ENCODE measurements at regions not wholly inside any gene's neighbourhood (a gene's known extent, or its start where the extent isn't known, plus 50 kb on each side); places are given as distances from the start of the nearest gene placed in this dataset.

- no peaks in the 10 kb centered on the region for H3K36me3 Mint-ChIP-seq
- H3K4me1 Mint-ChIP-seq = no peaks in the 10 kb centered on the region
- H3K9me3 Mint-ChIP-seq = no peaks in the 10 kb centered on the region
- H3K27me3 Mint-ChIP-seq (ENCODE audit: low read depth in 3 of 3) = peaks cover 0 to 3% (median 2%) of the 10 kb centered on the region in 3 donors
- no peak overlapping the region for H3K27ac Mint-ChIP-seq
- H3K4me3 Mint-ChIP-seq = no peak overlapping the region
- DNase-seq = no peak
These were observed 314.9 kb downstream of the RPS24 start for GRCh38 chr10:78348411-78349164.

GRCh38 chr10:78349165-78349516 is 315.5 kb downstream of the RPS24 start:
- H3K9me3 Mint-ChIP-seq = no peaks in the 10 kb centered on the region
- no peak overlapping the region for H3K4me3 Mint-ChIP-seq
- H3K36me3 Mint-ChIP-seq = no peaks in the 10 kb centered on the region
- DNase-seq = no peak
- H3K4me1 Mint-ChIP-seq = no peaks in the 10 kb centered on the region
- H3K27ac Mint-ChIP-seq = no peak overlapping the region
- H3K27me3 Mint-ChIP-seq (ENCODE audit: low read depth in 3 of 3) = peaks cover 0 to 3% (median 2%) of the 10 kb centered on the region in 3 donors

GRCh38 chr10:78349911-78350663 is 316.4 kb downstream of the RPS24 start:
- no peak overlapping the region for H3K4me3 Mint-ChIP-seq
- no peaks in the 10 kb centered on the region for H3K4me1 Mint-ChIP-seq
- peak overlapping the region in 1 of 6 donors; percentile 42 for H3K27ac Mint-ChIP-seq
- H3K9me3 Mint-ChIP-seq = no peaks in the 10 kb centered on the region
- no peak for DNase-seq
- peaks cover 0 to 3% (median 2%) of the 10 kb centered on the region in 3 donors for H3K27me3 Mint-ChIP-seq (ENCODE audit: low read depth in 3 of 3)
- H3K36me3 Mint-ChIP-seq = no peaks in the 10 kb centered on the region

- DNase-seq = no peak
- Mint-ChIP-seq H3K4me3 (no peak overlapping the region), H3K27me3 (ENCODE audit: low read depth in 3 of 3) (peaks cover 0 to 3% (median 2%) of the 10 kb centered on the region in 3 donors), H3K27ac (no peak overlapping the region), H3K4me1 (no peaks in the 10 kb centered on the region), H3K36me3 (no peaks in the 10 kb centered on the region), H3K9me3 (no peaks in the 10 kb centered on the region)
These were observed 317.6 kb downstream of the RPS24 start for GRCh38 chr10:78351283-78351682.

- Mint-ChIP-seq H3K4me1 (no peaks in the 10 kb centered on the region), H3K9me3 (no peaks in the 10 kb centered on the region), H3K4me3 (no peak overlapping the region), H3K36me3 (no peaks in the 10 kb centered on the region), H3K27me3 (ENCODE audit: low read depth in 3 of 3) (peaks cover 0 to 3% (median 2%) of the 10 kb centered on the region in 3 donors), H3K27ac (no peak overlapping the region)
- DNase-seq = no peak
These were observed 318.1 kb downstream of the RPS24 start for GRCh38 chr10:78351809-78352208.

GRCh38 chr10:78353636-78354035 is 320.0 kb downstream of the RPS24 start:
- H3K4me1 Mint-ChIP-seq = no peaks in the 10 kb centered on the region
- H3K36me3 Mint-ChIP-seq = no peaks in the 10 kb centered on the region
- H3K9me3 Mint-ChIP-seq = no peaks in the 10 kb centered on the region
- H3K27ac Mint-ChIP-seq = no peak overlapping the region
- H3K4me3 Mint-ChIP-seq = no peak overlapping the region
- no peak for DNase-seq
- peaks cover 0 to 3% (median 1%) of the 10 kb centered on the region in 3 donors for H3K27me3 Mint-ChIP-seq (ENCODE audit: low read depth in 3 of 3)

GRCh38 chr10:78354101-78354500 is 320.4 kb downstream of the RPS24 start:
- H3K4me3 Mint-ChIP-seq = no peak overlapping the region
- H3K4me1 Mint-ChIP-seq = no peaks in the 10 kb centered on the region
- H3K27ac Mint-ChIP-seq = no peak overlapping the region
- peaks cover 0 to 1% (median 1%) of the 10 kb centered on the region in 3 donors for H3K27me3 Mint-ChIP-seq (ENCODE audit: low read depth in 3 of 3)
- no peaks in the 10 kb centered on the region for H3K9me3 Mint-ChIP-seq
- no peaks in the 10 kb centered on the region for H3K36me3 Mint-ChIP-seq
- no peak for DNase-seq

GRCh38 chr10:78356291-78356900 is 322.7 kb downstream of the RPS24 start:
- no peak for DNase-seq
- peaks cover under 1 to 3% of the 10 kb centered on the region in 2 donors for H3K4me1 Mint-ChIP-seq
- H3K9me3 Mint-ChIP-seq = no peaks in the 10 kb centered on the region
- H3K4me3 Mint-ChIP-seq = no peak overlapping the region
- peaks cover 0 to 1% (median 0%) of the 10 kb centered on the region in 3 donors for H3K27me3 Mint-ChIP-seq (ENCODE audit: low read depth in 3 of 3)
- H3K27ac Mint-ChIP-seq = no peak overlapping the region
- H3K36me3 Mint-ChIP-seq = no peaks in the 10 kb centered on the region

- Mint-ChIP-seq H3K4me3 (no peak overlapping the region), H3K9me3 (no peaks in the 10 kb centered on the region), H3K27me3 (ENCODE audit: low read depth in 3 of 3) (peaks cover 0 to 1% (median 0%) of the 10 kb centered on the region in 3 donors), H3K27ac (no peak overlapping the region), H3K36me3 (no peaks in the 10 kb centered on the region), H3K4me1 (peaks cover 11 to 12% of the 10 kb centered on the region in 2 donors)
- no peak for DNase-seq
These were observed 323.7 kb downstream of the RPS24 start for GRCh38 chr10:78357141-78358063.

- no peak for DNase-seq
These were observed 324.7 kb downstream of the RPS24 start for GRCh38 chr10:78358351-78358750.

GRCh38 chr10:78358982-78359381 is 325.3 kb downstream of the RPS24 start:
- no peak for DNase-seq
- Mint-ChIP-seq H3K9me3 (no peaks in the 10 kb centered on the region), H3K4me3 (no peak overlapping the region), H3K27me3 (ENCODE audit: low read depth in 3 of 3) (no peaks in the 10 kb centered on the region), H3K36me3 (no peaks in the 10 kb centered on the region), H3K27ac (no peak overlapping the region), H3K4me1 (peaks cover 17 to 19% of the 10 kb centered on the region in 2 donors)

More at GRCh38 chr10:78358351-78358750, 324.7 kb downstream of the RPS24 start:
- Mint-ChIP-seq H3K9me3 (no peaks in the 10 kb centered on the region), H3K36me3 (no peaks in the 10 kb centered on the region), H3K4me3 (no peak overlapping the region), H3K27ac (no peak overlapping the region), H3K4me1 (peaks cover 17 to 19% of the 10 kb centered on the region in 2 donors), H3K27me3 (ENCODE audit: low read depth in 3 of 3) (peaks cover 0 to 1% (median 0%) of the 10 kb centered on the region in 3 donors)

GRCh38 chr10:78359640-78360091 is 326.0 kb downstream of the RPS24 start:
- Mint-ChIP-seq H3K27ac (no peak overlapping the region), H3K4me3 (no peak overlapping the region), H3K9me3 (no peaks in the 10 kb centered on the region), H3K27me3 (ENCODE audit: low read depth in 3 of 3) (no peaks in the 10 kb centered on the region), H3K36me3 (no peaks in the 10 kb centered on the region), H3K4me1 (peaks cover 17 to 19% of the 10 kb centered on the region in 2 donors)
- no peak for DNase-seq

GRCh38 chr10:78360284-78360683 is 326.6 kb downstream of the RPS24 start:
- Mint-ChIP-seq H3K9me3 (no peaks in the 10 kb centered on the region), H3K36me3 (no peaks in the 10 kb centered on the region), H3K27me3 (ENCODE audit: low read depth in 3 of 3) (peaks cover 0 to 3% (median 0%) of the 10 kb centered on the region in 3 donors), H3K4me1 (peaks cover 17 to 19% of the 10 kb centered on the region in 2 donors), H3K4me3 (no peak overlapping the region), H3K27ac (no peak overlapping the region)
- DNase-seq = no peak
